ENCODE measurements at regions not wholly inside any gene's neighbourhood (a gene's known extent, or its start where the extent isn't known, plus 50 kb on each side); places are given as distances from the start of the nearest gene placed in this dataset.

- Histone ChIP-seq H3K27ac (ENCODE audit: low read depth, low read length) (no peak overlapping the region), H3K4me3 (ENCODE audit: low read length) (no peak overlapping the region), H3K27me3 (ENCODE audit: insufficient read depth, low read length) (no peaks in the 10 kb centered on the region), H3K9ac (ENCODE audit: low read depth, low read length) (no peak overlapping the region), H3K9me3 (ENCODE audit: insufficient read depth, low read depth, low read length) (no peaks in the 10 kb centered on the region), H3K4me1 (ENCODE audit: insufficient read depth, low read length) (no peaks in the 10 kb centered on the region), H3K36me3 (ENCODE audit: insufficient read depth, low read length) (no peaks in the 10 kb centered on the region)
- 95% methylated on average over 6 of the region's 6 CpGs for WGBS
Observed at GRCh38 chr3:124425972-124426371, 304.3 kb upstream of the UMPS start.

GRCh38 chr3:124428372-124429128 lies 301.7 kb upstream of the UMPS start:
- H3K27me3 ChIP-seq (ENCODE audit: insufficient read depth, low read length): no peaks in the 10 kb centered on the region

GRCh38 chr3:124429129-124429815 lies 301.0 kb upstream of the UMPS start:
- Histone ChIP-seq H3K4me3 (ENCODE audit: low read length) (no peak overlapping the region), H3K9me3 (ENCODE audit: insufficient read depth, low read depth, low read length) (no peaks in the 10 kb centered on the region), H3K4me1 (ENCODE audit: insufficient read depth, low read length) (no peaks in the 10 kb centered on the region), H3K27ac (ENCODE audit: low read depth, low read length) (no peak overlapping the region), H3K27me3 (ENCODE audit: insufficient read depth, low read length) (no peaks in the 10 kb centered on the region), H3K9ac (ENCODE audit: low read depth, low read length) (no peak overlapping the region), H3K36me3 (ENCODE audit: insufficient read depth, low read length) (no peaks in the 10 kb centered on the region)
- WGBS: 87% methylated on average over 3 of the region's 3 CpGs

More at GRCh38 chr3:124428372-124429128, 301.7 kb upstream of the UMPS start:
- H3K9me3 ChIP-seq (ENCODE audit: insufficient read depth, low read depth, low read length): no peaks in the 10 kb centered on the region
- no peak overlapping the region for H3K4me3 ChIP-seq (ENCODE audit: low read length)
- no peak overlapping the region for H3K9ac ChIP-seq (ENCODE audit: low read depth, low read length)
- no peaks in the 10 kb centered on the region for H3K36me3 ChIP-seq (ENCODE audit: insufficient read depth, low read length)
- H3K27ac ChIP-seq (ENCODE audit: low read depth, low read length): no peak overlapping the region
- H3K4me1 ChIP-seq (ENCODE audit: insufficient read depth, low read length): no peaks in the 10 kb centered on the region

- Histone ChIP-seq H3K36me3 (ENCODE audit: insufficient read depth, low read length) (no peaks in the 10 kb centered on the region), H3K27me3 (ENCODE audit: insufficient read depth, low read length) (no peaks in the 10 kb centered on the region), H3K9ac (ENCODE audit: low read depth, low read length) (no peak overlapping the region), H3K4me3 (ENCODE audit: low read length) (no peak overlapping the region), H3K4me1 (ENCODE audit: insufficient read depth, low read length) (no peaks in the 10 kb centered on the region), H3K9me3 (ENCODE audit: insufficient read depth, low read depth, low read length) (no peaks in the 10 kb centered on the region; the same call in 1 of the 2 replicates), H3K27ac (ENCODE audit: low read depth, low read length) (no peak overlapping the region)
- 96% methylated on average over 2 of the region's 4 CpGs for WGBS
Observed at GRCh38 chr3:124431331-124431994, 298.8 kb upstream of the UMPS start.

- Histone ChIP-seq H3K9ac (ENCODE audit: low read depth, low read length) (no peak overlapping the region), H3K9me3 (ENCODE audit: insufficient read depth, low read depth, low read length) (no peaks in the 10 kb centered on the region; the same call in 1 of the 2 replicates), H3K4me3 (ENCODE audit: low read length) (no peak overlapping the region), H3K4me1 (ENCODE audit: insufficient read depth, low read length) (peaks cover 6% of the 10 kb centered on the region; the same call in 1 of the 2 replicates), H3K27ac (ENCODE audit: low read depth, low read length) (no peak overlapping the region), H3K36me3 (ENCODE audit: insufficient read depth, low read length) (no peaks in the 10 kb centered on the region), H3K27me3 (ENCODE audit: insufficient read depth, low read length) (no peaks in the 10 kb centered on the region)
- 93% methylated on average over 10 of the region's 10 CpGs for WGBS
Observed at GRCh38 chr3:124434176-124434575, 296.1 kb upstream of the UMPS start.

GRCh38 chr3:124435467-124435866 lies 294.8 kb upstream of the UMPS start:
- Histone ChIP-seq H3K27ac (ENCODE audit: low read depth, low read length) (no peak overlapping the region), H3K36me3 (ENCODE audit: insufficient read depth, low read length) (no peaks in the 10 kb centered on the region), H3K9ac (ENCODE audit: low read depth, low read length) (no peak overlapping the region), H3K27me3 (ENCODE audit: insufficient read depth, low read length) (no peaks in the 10 kb centered on the region), H3K4me3 (ENCODE audit: low read length) (no peak overlapping the region), H3K4me1 (ENCODE audit: insufficient read depth, low read length) (peaks cover 14% of the 10 kb centered on the region), H3K9me3 (ENCODE audit: insufficient read depth, low read depth, low read length) (no peaks in the 10 kb centered on the region; the same call in 1 of the 2 replicates)
- WGBS: 95% methylated on average over 2 of the region's 2 CpGs

- no peaks in the 10 kb centered on the region; the same call in 1 of the 2 replicates for H3K9me3 ChIP-seq (ENCODE audit: insufficient read depth, low read depth, low read length)
- H3K4me1 ChIP-seq (ENCODE audit: insufficient read depth, low read length): peaks cover 23% of the 10 kb centered on the region
- H3K27me3 ChIP-seq (ENCODE audit: insufficient read depth, low read length): no peaks in the 10 kb centered on the region
- no peak overlapping the region for H3K27ac ChIP-seq (ENCODE audit: low read depth, low read length)
- H3K4me3 ChIP-seq (ENCODE audit: low read length): no peak overlapping the region
- WGBS: 32% methylated on average over 4 of the region's 4 CpGs
- no peak overlapping the region for H3K9ac ChIP-seq (ENCODE audit: low read depth, low read length)
- no peaks in the 10 kb centered on the region for H3K36me3 ChIP-seq (ENCODE audit: insufficient read depth, low read length)
Observed at GRCh38 chr3:124438813-124439212, 291.4 kb upstream of the UMPS start.

GRCh38 chr3:124439603-124440002 lies 290.6 kb upstream of the UMPS start:
- peaks cover 23% of the 10 kb centered on the region for H3K4me1 ChIP-seq (ENCODE audit: insufficient read depth, low read length)
- H3K9me3 ChIP-seq (ENCODE audit: insufficient read depth, low read depth, low read length): no peaks in the 10 kb centered on the region; the same call in 1 of the 2 replicates
- no peak overlapping the region for H3K4me3 ChIP-seq (ENCODE audit: low read length)
- no peaks in the 10 kb centered on the region for H3K27me3 ChIP-seq (ENCODE audit: insufficient read depth, low read length)
- no peak overlapping the region for H3K9ac ChIP-seq (ENCODE audit: low read depth, low read length)
- H3K36me3 ChIP-seq (ENCODE audit: insufficient read depth, low read length): no peaks in the 10 kb centered on the region
- 31% methylated on average over 1 of the region's 1 CpG for WGBS
- no peak overlapping the region for H3K27ac ChIP-seq (ENCODE audit: low read depth, low read length)

- peaks cover 23% of the 10 kb centered on the region for H3K4me1 ChIP-seq (ENCODE audit: insufficient read depth, low read length)
Observed at GRCh38 chr3:124441766-124442165, 288.5 kb upstream of the UMPS start.

GRCh38 chr3:124442463-124442862 lies 287.8 kb upstream of the UMPS start:
- Histone ChIP-seq H3K9ac (ENCODE audit: low read depth, low read length) (no peak overlapping the region), H3K27ac (ENCODE audit: low read depth, low read length) (no peak overlapping the region), H3K9me3 (ENCODE audit: insufficient read depth, low read depth, low read length) (no peaks in the 10 kb centered on the region), H3K4me3 (ENCODE audit: low read length) (no peak overlapping the region), H3K27me3 (ENCODE audit: insufficient read depth, low read length) (no peaks in the 10 kb centered on the region), H3K36me3 (ENCODE audit: insufficient read depth, low read length) (no peaks in the 10 kb centered on the region), H3K4me1 (ENCODE audit: insufficient read depth, low read length) (peaks cover 23% of the 10 kb centered on the region)
- WGBS: 94% methylated on average over 2 of the region's 2 CpGs

More at GRCh38 chr3:124441766-124442165, 288.5 kb upstream of the UMPS start:
- Histone ChIP-seq H3K27ac (ENCODE audit: low read depth, low read length) (no peak overlapping the region), H3K27me3 (ENCODE audit: insufficient read depth, low read length) (no peaks in the 10 kb centered on the region), H3K4me3 (ENCODE audit: low read length) (no peak overlapping the region), H3K36me3 (ENCODE audit: insufficient read depth, low read length) (no peaks in the 10 kb centered on the region), H3K9ac (ENCODE audit: low read depth, low read length) (no peak overlapping the region), H3K9me3 (ENCODE audit: insufficient read depth, low read depth, low read length) (no peaks in the 10 kb centered on the region)
- 87% methylated on average over 9 of the region's 9 CpGs for WGBS

GRCh38 chr3:124443446-124443845 lies 286.8 kb upstream of the UMPS start:
- 79% methylated on average over 1 of the region's 1 CpG for WGBS
- no peaks in the 10 kb centered on the region for H3K27me3 ChIP-seq (ENCODE audit: insufficient read depth, low read length)

More at GRCh38 chr3:124443446-124443845, 286.8 kb upstream of the UMPS start:
- Histone ChIP-seq H3K36me3 (ENCODE audit: insufficient read depth, low read length) (no peaks in the 10 kb centered on the region), H3K9me3 (ENCODE audit: insufficient read depth, low read depth, low read length) (no peaks in the 10 kb centered on the region), H3K27ac (ENCODE audit: low read depth, low read length) (no peak overlapping the region), H3K9ac (ENCODE audit: low read depth, low read length) (no peak overlapping the region), H3K4me3 (ENCODE audit: low read length) (no peak overlapping the region), H3K4me1 (ENCODE audit: insufficient read depth, low read length) (peaks cover 23% of the 10 kb centered on the region)
